GM12864 (cell line): ENCODE measurements at regions not wholly inside any gene's neighbourhood (a gene's known extent, or its start where the extent isn't known, plus 50 kb on each side); places are given as distances from the start of the nearest gene placed in this dataset.
"Not testable (repeated sequence)": the region's sequence is repeated elsewhere in the genome, so short reads cannot be mapped to it uniquely, and the experiment has no call there.

Source experiments
- DNase-seq: peaks from one replicate; pipeline ENCODE4 v3.0.0-alpha.2; 2011; ENCODE audit warnings: low read depth
- H3K4me3 ChIP-seq: 2 replicates; pipeline ENCODE4 v1.5.1; 2011; ENCODE audit warnings: mild to moderate bottlenecking, low read depth, low read length, control low read depth
- TF ChIP-seq, protein P1 (sequence below): IDR thresholded peaks from 2 replicates; pipeline ENCODE4 v1.5.1; 2011; ENCODE audit warnings: low read depth, mild to moderate bottlenecking, moderate library complexity, low read length, control low read depth, inconsistent platforms; ENCODE audit errors: missing control alignments

DNA sequence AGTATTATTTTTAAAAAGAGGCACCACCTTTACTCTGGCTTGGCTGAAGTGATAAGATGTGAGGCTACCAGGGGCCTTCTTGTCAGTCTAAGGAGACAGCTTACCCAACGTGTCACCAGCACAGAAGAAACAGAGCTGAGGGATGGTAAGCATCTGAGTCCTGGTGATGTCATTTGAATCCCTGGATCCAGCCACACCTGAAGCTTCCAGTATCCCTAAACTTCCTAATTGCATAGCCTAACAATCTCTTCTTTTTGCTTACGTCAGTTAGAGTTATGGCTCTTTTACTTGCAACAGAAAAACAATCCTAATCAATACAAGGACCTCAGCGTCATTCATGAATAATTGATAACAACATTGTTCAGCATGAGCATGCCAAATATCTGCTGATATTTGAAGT lies 436.6 kb downstream of the SHISA9 start:
- no peak overlapping the region for H3K4me3 ChIP-seq
- TF ChIP-seq, protein P1, sequence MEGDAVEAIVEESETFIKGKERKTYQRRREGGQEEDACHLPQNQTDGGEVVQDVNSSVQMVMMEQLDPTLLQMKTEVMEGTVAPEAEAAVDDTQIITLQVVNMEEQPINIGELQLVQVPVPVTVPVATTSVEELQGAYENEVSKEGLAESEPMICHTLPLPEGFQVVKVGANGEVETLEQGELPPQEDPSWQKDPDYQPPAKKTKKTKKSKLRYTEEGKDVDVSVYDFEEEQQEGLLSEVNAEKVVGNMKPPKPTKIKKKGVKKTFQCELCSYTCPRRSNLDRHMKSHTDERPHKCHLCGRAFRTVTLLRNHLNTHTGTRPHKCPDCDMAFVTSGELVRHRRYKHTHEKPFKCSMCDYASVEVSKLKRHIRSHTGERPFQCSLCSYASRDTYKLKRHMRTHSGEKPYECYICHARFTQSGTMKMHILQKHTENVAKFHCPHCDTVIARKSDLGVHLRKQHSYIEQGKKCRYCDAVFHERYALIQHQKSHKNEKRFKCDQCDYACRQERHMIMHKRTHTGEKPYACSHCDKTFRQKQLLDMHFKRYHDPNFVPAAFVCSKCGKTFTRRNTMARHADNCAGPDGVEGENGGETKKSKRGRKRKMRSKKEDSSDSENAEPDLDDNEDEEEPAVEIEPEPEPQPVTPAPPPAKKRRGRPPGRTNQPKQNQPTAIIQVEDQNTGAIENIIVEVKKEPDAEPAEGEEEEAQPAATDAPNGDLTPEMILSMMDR: no peak
- no peak for DNase-seq

DNA sequence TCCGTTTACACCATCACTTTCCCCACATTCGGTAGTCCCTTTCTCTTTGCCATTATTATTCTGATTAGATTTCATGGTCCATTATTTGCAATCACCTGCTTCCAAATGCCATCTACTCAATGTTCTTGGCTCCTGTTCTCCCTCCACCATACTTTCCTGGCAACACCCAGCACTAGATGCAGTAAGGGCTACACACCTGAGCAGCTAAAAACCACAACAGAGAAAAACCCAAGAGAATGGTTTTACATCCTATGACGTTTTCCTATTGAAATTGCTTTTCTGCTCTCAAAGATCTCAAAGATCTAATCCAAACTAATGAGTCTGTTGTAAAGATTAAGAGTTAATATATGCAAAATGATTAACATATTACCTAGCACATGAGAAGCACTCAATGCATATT lies 441.3 kb downstream of the SHISA9 start:
- H3K4me3 ChIP-seq: no peak overlapping the region

DNA sequence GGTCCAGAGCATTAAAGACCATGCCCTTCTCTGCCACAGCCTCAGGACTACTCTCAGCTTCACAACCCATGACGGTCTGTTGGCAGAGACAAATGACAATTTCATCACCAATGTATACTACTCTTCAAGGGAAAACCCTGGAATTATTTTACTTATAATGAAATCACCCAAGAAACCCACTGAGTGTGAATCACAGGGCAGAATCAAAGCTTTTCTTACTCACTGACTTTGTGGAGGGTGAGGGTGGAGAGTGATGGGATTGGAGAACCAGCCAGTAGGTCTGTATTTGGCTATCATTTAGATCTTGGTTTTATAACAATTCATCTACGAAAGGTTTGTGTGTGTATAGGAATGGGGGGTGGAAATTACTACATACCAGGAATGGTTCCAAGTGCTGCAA lies 442.6 kb downstream of the SHISA9 start:
- DNase-seq: no peak
- TF ChIP-seq, protein P1: no peak
- no peak overlapping the region for H3K4me3 ChIP-seq

More for the DNA sequence above, 441.3 kb downstream of the SHISA9 start:
- DNase-seq: no peak
- TF ChIP-seq, protein P1: no peak

DNA sequence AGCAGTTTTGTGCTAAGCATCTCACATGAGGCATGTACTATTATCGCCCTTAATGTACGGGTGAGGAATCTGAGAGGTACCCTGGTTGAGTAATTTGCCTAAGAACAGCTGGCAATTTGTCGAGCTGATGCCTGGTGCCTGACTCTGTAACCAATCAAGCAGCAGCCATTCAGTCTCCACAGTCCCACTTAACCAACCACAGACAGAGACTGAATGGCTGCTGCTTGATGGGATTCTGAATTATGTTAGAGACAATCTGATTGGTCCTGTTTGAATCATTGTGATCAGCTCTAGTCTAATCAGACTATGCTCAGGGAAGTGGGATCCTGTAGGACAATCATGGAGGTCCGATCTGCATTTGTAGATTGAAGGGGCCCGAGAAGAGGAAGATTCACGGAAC lies 447.0 kb downstream of the SHISA9 start:
- TF ChIP-seq, protein P1: no peak
- no peak for DNase-seq
- H3K4me3 ChIP-seq: no peak overlapping the region

DNA sequence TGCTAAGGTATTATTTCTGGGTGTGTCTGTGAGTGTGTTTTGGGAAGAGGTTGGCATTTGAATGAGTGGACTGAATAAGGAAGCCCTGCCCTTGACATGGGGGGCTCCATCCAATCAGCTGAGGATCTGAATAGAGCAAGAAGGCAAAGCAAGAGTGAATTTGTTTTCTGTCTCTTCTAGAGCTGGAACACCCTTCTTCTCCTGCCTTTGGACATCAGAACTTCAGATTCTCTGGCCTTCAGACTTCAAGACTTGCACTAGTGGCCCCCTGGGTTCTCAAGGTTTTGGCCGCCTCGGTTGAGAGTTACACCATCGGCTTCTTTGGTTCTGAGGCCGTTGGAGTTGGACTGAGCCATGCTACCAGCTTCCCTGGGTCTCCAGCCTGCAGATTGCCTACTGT lies 448.6 kb downstream of the SHISA9 start:
- no peak overlapping the region for H3K4me3 ChIP-seq
- TF ChIP-seq, protein P1: no peak
- no peak for DNase-seq

DNA sequence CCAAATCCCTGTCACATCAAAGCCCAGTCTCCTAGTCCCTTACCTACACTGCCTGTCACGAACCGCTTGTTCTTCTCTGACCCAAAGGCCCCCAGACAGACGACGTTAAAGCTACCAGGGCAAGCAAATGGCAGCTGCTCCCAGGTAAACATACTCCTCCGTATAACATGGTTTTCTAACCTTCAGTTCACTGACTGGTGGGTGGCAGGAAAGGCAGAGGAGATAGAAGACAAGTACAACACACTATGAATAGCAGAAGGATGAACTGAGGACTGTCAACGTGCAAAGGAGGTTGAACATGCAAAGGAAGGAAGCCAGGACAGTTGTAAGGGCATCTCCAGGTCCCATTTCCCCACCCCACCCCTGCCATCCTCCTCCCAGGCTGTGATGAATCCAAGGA lies 449.8 kb downstream of the SHISA9 start:
- DNase-seq: no peak
- no peak overlapping the region for H3K4me3 ChIP-seq
- TF ChIP-seq, protein P1: no peak

DNA sequence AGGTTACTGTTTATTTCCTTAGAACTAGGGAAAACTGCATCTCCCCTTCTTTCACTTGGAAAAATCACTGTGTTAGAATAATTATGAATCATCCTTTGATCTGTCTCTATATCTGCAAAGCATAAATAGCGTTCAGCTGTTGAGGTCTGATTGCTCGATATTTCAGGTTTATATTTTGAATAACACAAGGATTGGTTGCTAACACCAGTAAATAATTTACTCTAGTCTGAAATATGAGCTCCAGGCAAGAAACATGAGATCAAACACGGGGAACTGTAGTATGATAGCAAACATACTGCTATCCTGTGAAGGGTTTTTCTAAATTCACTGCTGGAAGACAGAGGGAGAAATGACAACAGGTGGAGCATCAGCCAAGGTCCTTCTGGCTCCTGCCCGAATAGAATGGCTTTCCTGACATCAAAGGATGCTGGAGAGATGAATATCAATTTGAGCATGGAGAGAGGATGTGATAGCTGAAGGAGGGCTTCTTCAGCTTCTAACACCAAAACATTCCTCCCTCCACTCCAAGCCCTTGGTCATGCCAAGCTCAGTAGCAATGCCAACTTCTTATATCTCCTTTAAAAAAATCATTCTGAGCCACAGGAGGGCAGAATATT lies 450.3 kb downstream of the SHISA9 start:
- no peak overlapping the region for H3K4me3 ChIP-seq
- TF ChIP-seq, protein P1: no peak
- no peak for DNase-seq

DNA sequence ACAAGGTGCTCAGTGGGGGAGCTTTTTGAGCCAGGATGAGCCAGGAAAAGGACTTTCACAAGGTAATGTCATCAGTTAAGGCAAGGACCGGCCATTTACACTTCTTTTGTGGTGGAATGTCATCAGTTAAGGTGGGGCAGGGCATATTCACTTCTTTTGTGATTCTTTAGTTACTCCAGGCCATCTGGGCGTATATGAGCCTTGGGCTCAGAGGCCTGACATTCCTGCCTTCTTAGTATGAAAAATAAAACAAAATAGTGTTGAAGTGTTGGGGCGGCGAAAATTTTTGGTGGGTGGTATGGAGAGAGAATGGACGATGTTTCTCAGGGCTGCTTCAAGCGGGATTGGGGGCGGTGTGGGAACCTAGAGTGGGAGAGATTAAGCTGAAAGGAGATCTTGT lies 451.4 kb downstream of the SHISA9 start:
- not testable (repeated sequence) for H3K4me3 ChIP-seq, DNase-seq

DNA sequence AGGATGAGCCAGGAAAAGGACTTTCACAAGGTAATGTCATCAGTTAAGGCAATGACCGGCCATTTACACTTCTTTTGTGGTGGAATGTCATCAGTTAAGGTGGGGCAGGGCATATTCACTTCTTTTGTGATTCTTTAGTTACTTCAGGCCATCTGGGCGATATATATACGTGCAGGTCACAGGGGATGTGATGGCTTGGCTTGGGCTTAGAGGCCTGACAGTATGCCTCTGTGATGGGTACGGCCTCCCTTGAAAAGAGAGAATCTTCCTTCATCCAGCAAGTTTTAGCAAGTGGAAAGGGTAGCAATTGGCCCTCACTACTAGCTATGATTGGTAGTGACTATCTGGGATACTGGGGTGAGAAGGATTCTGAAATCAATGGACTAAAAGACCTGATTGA lies 456.4 kb downstream of the SHISA9 start:
- not testable (repeated sequence) for DNase-seq, H3K4me3 ChIP-seq
